ENCODE measurements at regions not wholly inside any gene's neighbourhood (a gene's known extent, or its start where the extent isn't known, plus 50 kb on each side); places are given as distances from the start of the nearest gene placed in this dataset.
"Not testable (repeated sequence)": the region's sequence is repeated elsewhere in the genome, so short reads cannot be mapped to it uniquely, and the experiment has no call there.

DNA sequence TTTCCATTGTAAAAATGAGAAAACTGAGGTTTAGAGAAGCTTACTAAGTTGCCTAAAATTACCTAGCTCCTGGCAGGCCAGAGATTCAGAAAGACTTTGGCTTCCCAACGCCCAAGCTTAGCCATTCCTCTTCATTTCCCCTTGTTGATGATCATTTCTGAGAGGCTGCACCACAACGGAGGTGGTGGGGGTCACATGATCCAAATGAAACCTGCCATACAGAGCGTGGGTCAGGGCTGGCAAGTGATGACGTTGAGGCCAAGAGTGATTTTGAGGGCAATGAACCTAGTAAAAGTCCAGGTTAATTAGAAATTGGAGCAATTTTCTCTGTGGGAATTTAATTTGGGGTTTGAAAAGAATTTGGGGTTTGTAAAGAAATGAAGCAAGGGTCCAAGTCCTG lies 109.9 kb downstream of the TMEM182 start:
- no peak for DNase-seq

DNA sequence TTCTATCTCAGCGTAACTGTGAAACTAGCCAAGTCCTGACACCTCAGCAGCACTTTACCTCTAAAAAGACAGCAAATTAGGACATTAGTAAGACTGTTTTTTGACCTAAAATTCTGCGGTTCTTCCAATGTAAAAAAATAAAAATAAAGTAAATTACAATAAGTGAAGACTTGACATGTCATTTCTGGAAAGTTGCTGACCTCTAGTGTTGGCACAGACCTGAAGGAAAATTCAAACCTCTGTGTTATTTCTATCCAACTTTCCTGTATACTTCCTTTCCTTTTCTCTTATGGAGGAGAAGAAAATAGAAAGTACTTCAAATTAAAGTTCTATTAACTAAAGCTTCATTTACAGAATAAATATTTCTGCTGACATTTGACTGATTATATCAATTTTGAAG lies 110.6 kb downstream of the TMEM182 start:
- no peak for DNase-seq

DNA sequence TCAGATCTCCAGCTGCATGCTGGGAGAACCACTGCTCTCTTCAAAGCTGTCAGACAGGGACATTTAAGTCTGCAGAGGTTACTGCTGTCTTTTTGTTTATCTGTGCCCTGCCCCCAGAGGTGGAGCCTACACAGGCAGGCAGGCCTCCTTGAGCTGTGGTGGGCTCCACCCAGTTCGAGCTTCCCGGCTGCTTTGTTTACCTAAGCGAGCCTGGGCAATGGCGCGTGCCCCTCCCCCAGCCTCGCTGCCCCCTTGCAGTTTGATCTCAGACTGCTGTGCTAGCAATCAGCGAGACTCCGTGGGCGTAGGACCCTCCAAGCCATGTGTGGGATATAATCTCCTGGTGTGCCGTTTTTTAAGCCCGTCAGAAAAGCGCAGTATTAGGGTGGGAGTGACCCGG lies 117.7 kb downstream of the TMEM182 start:
- not testable (repeated sequence) for DNase-seq

DNA sequence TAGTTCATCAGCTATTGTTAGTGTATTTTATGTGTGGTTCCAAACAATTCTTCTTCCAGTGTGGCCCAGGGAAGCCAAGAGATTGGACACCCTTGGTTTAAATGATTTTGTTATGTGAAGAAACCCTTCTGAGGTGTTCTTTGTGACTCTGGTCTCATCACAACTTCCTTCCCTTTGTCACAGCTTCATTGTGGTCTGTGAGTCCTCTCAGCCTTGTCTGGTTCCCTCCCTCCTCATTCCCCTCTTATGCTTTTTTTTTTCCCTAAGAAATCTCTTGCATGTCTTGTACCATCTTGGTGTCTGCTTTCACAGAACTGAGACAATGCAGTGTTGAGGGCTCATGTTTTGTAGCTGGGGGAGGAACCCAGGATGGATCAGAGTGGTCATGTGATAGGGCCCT lies 118.9 kb downstream of the TMEM182 start:
- no peak for DNase-seq

DNA sequence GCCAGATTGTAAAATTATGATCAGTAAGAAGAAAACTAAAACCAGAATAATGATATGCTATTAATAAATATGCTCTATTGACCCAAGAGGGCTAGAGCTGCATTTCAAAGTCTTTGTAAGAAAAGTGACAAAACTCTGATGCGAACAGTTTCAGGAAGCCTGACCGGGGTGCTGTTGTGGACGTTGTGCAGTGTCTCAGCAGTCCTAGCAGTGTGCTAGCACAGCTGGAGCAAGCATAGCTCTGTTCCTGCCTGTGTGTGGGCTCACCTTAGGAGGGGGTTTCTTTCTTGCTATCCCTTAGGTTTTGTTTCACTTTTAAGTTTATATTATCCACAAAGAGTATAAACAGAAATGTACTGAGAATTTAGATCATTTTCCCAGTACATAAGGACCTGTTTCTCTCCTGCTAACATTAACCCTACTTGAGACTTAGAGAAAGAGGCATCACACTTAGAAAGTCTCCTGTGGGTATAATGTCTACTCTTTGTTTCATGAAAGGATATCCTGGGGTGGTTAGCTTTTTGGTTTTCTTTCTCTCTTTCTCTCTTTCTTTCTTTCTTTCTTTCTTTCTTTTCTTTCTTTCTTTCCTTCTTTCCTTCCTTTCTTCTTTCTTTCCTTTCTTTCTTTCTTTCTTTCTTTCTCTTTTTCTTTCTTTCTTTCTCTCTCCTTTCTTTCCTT lies 124.5 kb downstream of the TMEM182 start:
- DNase-seq, result no peak

DNA sequence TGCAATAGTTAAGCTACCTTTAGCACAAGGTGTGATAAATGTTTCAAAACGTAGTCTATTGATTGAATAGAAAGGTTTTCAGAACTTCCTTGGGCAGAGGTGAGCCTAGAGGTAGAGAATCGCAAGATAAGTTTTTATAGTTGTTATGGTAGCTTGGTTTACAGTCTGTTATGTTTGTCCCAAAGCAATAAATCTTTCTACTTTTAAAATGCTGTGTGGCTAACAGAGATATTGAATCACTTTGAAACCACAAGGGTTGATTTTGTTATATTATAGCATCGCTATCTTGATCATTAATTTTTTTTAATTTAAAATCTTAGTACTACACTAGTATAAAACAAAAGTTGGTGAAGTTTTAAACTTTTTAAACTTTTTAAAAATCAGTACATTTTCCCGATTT lies 126.7 kb downstream of the TMEM182 start:
- no peak for DNase-seq

DNA sequence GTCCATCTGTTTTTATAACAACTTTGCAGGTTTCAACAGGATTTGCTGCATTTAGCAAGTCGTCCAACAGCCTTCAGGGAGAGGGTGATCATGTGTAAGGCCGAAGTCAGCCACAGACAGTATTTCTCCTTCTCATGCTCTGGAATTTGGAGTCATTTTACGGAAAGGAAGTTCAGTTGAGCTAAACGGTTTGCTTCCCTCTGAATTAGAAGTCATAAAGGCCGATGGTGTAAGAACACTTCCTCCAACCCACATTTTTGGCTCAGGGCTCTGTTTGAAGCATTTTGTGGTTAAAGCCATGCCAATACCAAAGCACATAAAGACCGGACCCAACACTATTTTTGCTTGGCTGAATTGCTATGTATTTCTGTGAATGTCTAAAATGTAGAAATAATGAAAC lies 129.5 kb downstream of the TMEM182 start:
- DNase-seq, result no peak

DNA sequence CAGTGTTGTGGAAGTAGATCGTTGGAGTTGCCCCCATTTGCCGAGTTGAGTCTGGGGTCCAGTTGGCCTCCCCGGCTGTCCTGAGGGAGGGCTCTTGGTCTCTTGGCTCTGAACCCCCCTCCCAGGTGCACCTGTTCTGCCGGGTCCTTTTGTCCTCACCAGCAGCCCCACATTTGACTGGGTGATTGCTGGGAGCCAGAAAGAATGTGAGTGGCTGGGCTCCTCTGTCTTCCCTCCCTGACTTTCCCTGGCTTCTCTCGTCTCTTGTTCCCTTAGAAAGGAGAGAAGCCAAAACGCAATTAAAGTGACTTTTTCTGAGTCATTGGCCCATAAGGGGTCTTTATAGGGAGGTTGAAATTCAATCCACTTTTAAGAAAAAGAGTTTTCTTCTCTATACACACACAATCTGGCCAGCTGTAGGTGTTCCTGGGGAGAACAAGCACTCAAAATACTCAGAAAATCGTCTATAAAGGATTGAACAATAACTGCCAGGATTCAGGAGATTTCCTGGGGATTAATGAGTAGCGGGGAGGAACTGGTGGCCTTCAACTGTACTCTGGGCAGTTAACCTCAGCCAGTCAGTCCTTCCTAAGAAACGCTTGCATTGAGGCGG lies 131.0 kb downstream of the TMEM182 start:
- no peak for DNase-seq

DNA sequence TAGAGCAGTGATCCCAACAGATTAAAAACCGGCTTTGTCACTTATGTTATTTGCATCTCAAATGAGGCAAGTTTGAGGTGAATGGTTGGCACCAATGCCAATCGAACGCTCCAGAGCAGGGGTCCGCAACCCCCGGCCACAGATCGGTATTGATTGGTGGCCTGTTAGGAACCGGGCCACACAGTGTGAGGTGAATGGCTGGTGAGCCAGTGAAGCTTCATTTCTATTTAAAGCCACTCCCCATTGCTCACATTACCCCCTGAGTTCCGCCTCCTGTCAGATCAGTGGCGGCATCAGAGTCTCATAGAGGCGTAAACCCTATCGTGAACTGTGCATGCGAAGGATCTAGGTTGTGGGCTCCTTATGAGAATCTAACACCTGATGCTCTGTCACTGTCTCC lies 132.0 kb downstream of the TMEM182 start:
- no peak for DNase-seq

DNA sequence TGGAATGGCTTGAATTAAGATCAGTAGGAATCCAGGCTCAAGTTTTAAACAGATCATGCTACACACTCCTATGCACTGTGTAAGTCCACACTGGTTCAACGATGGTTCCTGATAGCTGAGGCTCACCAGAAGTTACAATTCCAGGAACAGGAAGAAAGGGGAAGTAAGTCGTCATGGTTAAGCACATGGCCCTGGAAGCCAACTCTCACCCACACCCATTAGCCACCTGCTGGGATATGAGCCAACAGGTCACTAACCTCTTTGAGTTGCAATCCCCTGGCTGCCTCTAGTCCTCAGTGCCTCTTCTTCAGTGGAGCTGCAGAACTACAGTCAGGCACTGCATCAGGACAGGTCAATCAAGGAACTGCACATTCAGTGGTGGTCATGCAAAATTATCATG lies 133.5 kb downstream of the TMEM182 start:
- DNase-seq, result no peak

DNA sequence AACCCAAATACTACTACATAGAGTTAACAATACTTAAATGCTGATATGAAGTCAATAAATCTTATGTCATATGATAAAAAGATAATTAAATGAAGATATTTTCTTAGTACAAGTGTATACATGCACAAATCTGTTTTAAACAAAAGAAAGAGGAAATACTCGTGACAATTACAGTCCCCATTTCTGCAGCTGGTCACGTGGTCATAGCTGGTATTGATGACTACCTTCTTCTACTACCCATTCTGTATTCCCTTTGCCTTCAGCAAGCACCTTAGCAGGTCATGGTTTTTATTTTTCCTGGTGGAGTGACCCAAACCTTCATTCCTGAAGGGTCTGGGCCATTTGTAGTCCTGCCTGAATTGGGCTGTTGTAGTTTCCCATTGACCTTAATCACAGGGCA lies 147.4 kb downstream of the TMEM182 start:
- not testable (repeated sequence) for DNase-seq

DNA sequence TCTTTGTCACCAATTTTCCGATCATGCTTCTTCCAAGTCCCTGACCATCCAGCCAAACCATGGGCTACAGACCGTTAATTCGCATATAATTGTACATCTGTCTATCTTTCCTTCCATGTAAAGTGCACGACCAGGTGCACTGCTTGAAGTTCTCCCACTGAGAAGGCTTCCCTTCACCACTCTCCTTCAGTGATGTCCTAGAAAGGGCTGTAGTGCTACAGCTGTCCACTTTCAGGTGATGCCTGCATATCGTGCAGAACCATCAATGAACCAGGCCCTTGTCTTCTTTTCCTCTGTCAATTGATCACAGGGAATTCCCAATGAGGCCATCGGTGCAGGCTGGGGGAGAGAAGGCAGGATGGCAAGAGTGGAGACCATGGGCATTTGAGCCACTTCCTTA lies 148.9 kb downstream of the TMEM182 start:
- DNase-seq, result no peak

DNA sequence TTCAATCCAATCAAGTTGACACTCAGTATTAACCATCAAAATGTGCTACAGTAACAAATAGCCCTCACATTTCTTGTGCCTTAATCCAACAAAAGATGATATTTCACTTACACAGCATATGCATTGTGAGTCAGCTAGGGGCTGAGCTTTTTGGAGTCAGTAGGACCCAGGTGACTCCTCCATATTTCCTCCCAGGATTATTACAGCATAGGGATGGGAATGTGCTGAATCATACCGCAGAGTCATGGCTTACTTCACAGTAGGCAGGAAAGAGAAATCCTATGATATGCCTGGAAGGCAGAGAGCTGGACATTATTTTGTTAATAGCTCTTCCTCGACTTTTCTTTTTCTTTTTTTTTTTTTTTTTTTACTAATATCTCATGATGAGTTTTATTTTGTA lies 153.3 kb downstream of the TMEM182 start:
- no peak for DNase-seq

DNA sequence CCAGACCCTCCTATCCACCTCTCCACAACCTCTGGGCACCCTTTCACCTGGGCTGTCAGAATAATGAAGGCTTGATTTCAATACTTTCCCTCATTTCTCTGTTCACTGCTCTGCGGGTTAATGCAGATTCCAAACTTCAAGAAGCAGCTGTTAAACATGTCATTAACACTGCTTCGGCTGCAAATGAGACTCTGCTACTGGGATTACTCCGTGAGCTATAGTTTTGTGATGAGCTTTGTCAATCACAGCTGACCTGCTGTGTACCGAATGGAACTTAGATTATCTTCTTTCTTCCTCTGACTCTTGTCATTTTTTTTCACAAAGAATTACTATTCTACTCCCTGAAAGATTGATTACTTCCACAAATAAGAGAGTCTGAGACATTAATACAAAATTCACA lies 160.5 kb downstream of the TMEM182 start:
- no peak for DNase-seq

DNA sequence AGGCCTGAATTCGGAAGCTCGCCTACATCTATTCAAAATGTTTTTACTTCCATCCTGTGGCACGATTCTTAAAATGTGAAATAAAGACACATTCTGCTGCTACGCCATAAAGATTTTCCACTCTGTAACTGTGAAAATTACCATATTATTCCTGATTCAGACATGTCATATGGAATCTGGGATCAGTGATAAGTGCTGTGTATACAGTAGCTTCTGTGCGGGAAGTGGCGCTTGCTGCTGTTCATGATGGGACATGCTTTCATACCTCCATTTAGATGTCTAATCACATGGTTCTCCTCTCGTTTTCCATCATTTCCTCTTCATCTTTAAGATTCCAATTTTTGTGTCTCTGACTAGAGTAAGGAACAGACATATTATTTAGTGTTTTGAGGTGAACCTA lies 163.2 kb downstream of the TMEM182 start:
- DNase-seq, result no peak

DNA sequence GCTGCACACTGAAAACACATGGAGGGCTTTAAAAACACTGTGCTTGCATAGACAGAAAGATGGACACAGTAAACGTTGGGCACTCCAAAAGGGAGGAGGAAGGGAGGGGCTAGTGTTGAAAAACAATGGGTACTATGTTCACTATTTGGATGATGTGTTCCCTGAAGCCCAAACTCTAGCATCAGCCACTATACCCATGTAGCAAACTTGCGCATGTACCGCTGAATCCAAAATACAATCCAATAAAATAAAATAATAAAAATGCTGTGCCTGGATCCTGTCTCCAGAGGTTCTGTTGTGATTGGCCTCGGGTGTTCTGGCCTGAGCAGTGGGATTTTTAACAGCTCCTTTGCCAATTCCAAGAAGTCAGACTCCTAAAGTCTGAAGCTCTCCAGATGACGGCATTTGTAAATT lies 166.0 kb downstream of the TMEM182 start:
- DNase-seq, result no peak

DNA sequence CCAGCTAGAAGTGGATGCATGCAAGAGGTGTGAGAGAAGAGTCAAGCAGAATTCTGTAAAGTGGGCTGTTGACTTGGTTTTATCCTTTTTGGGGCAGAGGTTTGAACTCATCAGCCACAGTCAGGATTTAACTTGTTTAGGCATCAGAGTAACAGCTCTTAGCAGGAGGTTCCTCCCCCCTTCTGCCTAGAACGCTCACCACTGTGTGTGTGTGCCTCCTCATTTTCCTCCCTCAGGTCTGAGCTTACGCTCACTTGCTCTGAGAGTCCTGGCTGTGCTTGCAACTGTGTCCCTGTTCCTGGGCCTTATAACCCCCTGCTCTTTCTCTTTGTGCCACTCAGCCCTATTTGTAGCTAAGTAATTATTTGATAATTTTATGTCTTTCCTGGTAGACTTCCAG lies 167.9 kb downstream of the TMEM182 start:
- DNase-seq, result no peak

DNA sequence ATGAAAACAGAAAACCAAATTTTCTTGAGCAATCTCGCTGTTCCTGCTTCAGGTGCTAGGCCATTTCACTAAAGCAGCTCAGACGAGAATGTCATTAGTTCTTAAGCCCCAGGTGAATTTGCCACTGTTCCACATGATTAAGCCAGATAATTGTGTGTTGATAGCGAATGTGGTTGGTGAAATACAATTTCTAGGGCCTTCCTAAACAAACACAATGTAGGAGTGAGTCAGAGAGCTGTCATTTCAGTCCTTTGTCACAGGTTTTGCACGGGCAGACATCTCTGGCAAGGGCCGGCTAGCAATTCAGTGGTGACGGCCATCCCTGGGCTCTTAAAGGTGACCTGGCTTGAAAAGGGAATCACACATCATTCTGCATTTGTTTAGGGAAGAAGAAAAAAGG lies 170.7 kb downstream of the TMEM182 start:
- DNase-seq, result no peak

DNA sequence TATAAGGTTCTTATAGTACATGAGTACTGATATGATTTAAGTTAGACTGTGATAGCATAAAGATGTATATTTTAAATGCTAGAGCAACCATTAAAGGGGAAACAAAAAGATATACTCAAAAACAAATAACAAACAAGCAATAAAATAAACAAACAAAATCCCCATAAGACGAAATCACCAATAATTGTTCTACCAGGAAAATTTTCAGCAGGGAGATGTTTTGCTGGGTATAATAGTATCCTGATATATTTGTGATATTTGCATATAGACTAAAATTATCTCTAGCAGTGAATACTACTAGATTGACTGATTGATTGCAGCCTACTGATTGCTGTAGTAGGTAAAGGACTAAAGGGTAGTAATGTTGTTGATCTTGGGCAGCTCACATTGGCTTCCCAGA lies 177.4 kb downstream of the TMEM182 start:
- no peak for DNase-seq

DNA sequence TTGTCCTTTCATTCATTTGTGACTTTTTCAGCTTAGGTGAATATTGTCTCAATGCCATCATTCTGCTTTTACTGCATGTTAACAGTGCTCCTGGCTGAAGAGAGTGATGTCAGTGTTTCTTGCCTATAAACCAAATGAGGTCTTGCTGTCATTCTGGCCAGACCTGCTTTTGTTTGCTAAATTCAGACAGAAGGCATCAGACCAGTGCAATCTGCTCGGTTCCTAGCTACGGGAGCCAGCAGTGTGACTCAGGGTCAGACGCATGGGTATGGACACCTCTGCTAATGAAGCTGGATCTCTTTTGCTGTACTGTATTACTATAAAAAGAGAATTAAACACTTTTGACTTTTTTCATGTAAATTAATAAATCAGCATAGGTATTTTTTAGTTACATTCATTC lies 178.9 kb downstream of the TMEM182 start:
- DNase-seq, result no peak

DNA sequence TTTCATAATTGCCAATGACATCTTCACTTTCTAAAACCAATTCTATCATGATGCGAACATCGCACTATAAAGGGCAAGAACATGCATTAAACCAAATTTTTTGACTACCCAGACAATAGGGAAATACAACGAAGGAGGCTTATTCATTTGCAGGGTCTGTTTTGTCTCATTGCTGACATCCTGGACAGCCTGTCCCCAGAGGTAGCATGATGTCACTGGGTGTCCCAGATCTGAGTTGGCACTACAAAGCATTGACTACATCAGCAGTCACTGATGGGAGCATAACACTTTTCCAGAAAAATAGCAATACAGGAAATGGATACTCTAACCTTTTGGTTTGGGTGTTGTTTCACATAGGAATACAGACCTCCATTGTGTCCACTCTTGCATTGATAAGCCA lies 180.3 kb downstream of the TMEM182 start:
- DNase-seq, result no peak

DNA sequence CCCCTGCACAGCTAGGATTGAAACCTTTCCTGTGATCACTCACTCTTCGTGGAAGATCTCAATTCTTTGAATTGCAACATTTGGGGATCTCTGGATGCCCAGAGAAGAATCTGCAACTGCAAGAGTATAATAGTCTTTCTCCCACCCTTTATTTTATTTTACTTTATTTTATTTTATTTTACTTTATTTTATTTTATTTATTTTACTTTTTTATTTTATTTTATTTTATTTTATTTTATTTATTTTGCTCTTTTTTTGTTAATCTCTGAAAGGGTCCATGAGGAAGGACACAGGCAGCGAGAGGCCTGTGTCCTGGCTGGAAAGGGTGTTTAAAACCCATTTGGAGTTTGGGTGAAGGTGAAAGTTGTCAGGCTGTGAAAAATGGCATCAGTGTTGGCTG lies 181.4 kb downstream of the TMEM182 start:
- DNase-seq, result no peak

DNA sequence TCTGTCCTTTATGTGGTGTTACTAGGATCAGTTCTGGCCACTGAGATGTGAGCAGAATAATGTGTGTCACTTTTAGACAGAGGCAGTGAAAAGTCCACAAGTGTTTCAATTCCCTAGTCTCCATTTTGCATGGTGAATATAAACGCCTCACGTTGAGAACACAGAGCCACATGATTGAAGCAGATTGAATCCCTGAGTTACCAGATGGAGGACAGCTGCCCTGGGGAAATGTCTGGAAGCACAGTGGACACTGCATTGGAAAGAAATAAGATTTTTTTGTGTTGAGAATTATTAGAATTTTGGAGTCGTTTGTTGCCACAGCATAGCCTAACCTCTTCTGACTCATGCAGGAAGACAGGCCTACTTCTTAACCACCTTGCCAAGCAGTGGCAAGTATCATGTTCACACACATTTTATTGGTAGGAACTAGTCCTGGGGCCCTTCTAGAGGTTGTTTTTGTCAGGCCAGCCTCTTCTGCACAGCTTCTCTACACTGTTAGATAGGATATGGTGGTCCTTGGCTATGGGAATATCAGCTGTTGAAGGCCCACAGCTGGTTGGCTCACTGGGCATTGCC lies 188.6 kb downstream of the TMEM182 start:
- DNase-seq, result no peak

DNA sequence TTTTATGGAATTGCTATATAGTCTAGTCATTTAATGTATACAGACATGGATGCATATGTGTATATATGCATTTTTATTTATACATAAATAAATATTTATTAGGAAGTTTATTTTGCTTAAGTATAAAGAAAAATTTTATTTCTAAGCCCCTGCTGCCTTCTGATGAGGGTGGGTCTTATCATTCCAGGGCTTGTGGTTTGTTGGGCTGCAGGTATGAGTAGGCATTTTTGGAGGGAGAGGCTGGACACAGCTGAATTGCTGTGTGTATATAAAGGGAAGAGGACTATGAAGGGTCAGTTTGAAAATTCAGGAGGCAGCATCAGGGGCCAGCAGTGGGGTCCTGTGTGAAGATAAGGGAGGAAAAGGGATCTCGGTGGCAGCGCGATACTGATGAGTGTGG lies 189.4 kb downstream of the TMEM182 start:
- DNase-seq, result no peak

DNA sequence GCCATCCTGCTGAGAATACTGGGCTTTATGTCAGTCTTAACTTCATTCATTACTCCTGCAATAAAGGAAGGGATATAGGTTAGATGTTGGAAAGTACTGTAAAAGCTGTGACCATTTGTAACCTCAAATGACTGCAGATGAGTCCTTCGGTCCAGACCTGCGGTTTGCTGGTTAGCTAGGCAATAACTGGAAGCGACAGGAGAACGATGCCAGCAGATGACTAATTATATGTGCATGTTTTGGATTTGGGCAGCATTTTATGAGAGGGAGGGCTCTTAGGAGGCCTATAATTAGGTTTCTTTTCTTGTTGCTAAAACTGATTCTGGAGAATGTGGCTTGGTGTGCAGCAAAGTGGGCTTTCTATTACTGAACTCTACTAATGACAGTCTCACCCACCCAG lies 205.6 kb downstream of the TMEM182 start:
- no peak for DNase-seq
